Astrocyte (in vitro differentiated cells and primary cell): ENCODE measurements at regions not wholly inside any gene's neighbourhood (a gene's known extent, or its start where the extent isn't known, plus 50 kb on each side); places are given as distances from the start of the nearest gene placed in this dataset.

Experiments used
- EZH2 ChIP-seq: IDR thresholded peaks from 2 replicates; pipeline ENCODE4 v1.6.1; 2012; ENCODE audit warnings: mild to moderate bottlenecking, low read length, inconsistent platforms; ENCODE audit not compliant: insufficient read depth
- TF ChIP-seq, protein P1 (sequence below): IDR thresholded peaks from 2 replicates; pipeline ENCODE4 v1.5.1; 2011; ENCODE audit warnings: low read depth, mild to moderate bottlenecking, inconsistent platforms, low read length, moderate library complexity; ENCODE audit not compliant: insufficient read depth

DNA sequence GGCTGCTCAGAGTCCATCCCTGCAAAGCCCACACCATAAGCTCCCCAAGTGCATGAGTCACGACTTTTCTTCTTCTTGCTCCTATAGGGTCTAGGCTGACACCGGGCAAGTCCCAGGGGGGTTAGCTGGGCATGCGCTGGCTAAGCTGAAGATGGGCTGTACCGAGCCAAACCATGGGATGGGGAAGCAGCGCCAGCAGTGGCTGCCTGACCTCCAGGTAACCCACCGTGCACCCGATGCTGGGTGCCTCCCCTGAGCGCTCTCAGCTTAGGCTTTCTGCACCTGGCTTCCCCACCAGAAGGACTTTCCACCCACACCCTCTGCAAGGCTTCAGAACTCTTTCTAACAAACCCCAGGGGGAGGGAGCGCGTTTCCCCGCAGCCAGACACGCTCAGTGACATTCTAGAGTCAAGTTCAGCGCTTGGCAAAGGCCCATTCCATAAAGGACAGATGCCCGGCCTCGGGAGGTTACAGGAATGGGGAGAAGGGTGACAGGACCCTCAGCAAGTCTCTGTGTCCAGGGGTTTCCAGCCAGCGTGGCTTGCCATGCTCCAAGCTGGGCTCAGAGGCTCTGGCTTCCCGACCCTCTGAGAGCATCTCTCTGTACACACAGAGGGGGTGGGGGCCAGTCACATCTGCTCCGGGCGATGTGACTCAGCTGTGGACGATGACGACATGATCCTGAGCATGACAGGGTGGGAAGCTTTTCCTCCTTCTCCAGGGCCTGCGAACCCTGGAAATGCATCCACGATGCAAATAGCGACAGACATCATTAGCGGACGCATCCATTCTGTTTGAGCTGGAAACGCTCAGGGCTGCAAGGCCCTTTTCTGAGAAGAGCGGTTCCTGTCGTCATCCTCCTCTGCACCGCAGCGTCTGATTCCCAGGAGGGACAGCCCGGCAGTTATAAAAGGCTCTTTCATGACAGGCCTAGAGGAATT is 107.8 kb downstream of the SIK1 start:
- TF ChIP-seq, protein P1, sequence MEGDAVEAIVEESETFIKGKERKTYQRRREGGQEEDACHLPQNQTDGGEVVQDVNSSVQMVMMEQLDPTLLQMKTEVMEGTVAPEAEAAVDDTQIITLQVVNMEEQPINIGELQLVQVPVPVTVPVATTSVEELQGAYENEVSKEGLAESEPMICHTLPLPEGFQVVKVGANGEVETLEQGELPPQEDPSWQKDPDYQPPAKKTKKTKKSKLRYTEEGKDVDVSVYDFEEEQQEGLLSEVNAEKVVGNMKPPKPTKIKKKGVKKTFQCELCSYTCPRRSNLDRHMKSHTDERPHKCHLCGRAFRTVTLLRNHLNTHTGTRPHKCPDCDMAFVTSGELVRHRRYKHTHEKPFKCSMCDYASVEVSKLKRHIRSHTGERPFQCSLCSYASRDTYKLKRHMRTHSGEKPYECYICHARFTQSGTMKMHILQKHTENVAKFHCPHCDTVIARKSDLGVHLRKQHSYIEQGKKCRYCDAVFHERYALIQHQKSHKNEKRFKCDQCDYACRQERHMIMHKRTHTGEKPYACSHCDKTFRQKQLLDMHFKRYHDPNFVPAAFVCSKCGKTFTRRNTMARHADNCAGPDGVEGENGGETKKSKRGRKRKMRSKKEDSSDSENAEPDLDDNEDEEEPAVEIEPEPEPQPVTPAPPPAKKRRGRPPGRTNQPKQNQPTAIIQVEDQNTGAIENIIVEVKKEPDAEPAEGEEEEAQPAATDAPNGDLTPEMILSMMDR, result no peak
- TF ChIP-seq EZH2, result no peak
